MM.1S (cell line): ENCODE measurements at regions not wholly inside any gene's neighbourhood (a gene's known extent, or its start where the extent isn't known, plus 50 kb on each side); places are given as distances from the start of the nearest gene placed in this dataset.

Source experiments
- CTCF ChIP-seq: fragments of 300-600 bp; sonication (generic); IDR thresholded peaks from 2 replicates; pipeline ENCODE4 v1.5.1; 2016; ENCODE audit warnings: antibody characterized with exemption, low read length, mixed read lengths
- EZH2 ChIP-seq: fragments of 300-600 bp; sonication (generic); optimal IDR thresholded peaks from 2 replicates; pipeline ENCODE3; 2017; ENCODE audit warnings: low read depth, mild to moderate bottlenecking, antibody characterized with exemption, low read length, mixed read lengths

GRCh38 chr14:98900798-98901197, 371.2 kb downstream of the BCL11B start:
- TF ChIP-seq CTCF = no peak
- TF ChIP-seq EZH2 = no peak
